K562 (cell line): ENCODE measurements at regions not wholly inside any gene's neighbourhood (a gene's known extent, or its start where the extent isn't known, plus 50 kb on each side); places are given as distances from the start of the nearest gene placed in this dataset.

Experiments used
- AFF4 ChIP-seq: sonication (generic); formaldehyde crosslinking; IDR thresholded peaks from 2 replicates; pipeline ENCODE4 v1.8.0; 2023; ENCODE audit warnings: mild to moderate bottlenecking, missing genetic modification reagents
- ARID3B ChIP-seq: fragments of 250-450 bp; sonication (Bioruptor Pico); IDR thresholded peaks from 2 replicates; pipeline ENCODE4 v1.4.0; 2020; ENCODE audit warnings: borderline replicate concordance
- BRCA1 ChIP-seq, 2 experiments: fragments of 450-650 bp in 1 of 2; sonication (generic) in 1 of 2; formaldehyde crosslinking in 1 of 2; IDR thresholded peaks; 2 replicates each; pipeline versions ENCODE4 v1.5.0 to v1.6.1; 2017 to 2020; ENCODE audit warnings: mild to moderate bottlenecking in 1 of 2, missing genetic modification reagents in 1 of 2
- CEBPB ChIP-seq: fragments of 450-650 bp; IDR thresholded peaks from 2 replicates; pipeline ENCODE4 v1.6.1; 2016; ENCODE audit warnings: missing genetic modification characterization, missing compliant biosample characterization
- CTCF ChIP-seq, 3 experiments: IDR thresholded peaks in 2 of 3; conservative IDR thresholded peaks in 1 of 3; 2 replicates each; pipeline ENCODE4 v1.5.1; 2011 to 2012; ENCODE audit warnings: low read length in 3 of 3, mild to moderate bottlenecking in 3 of 3, control low read depth in 2 of 3, improper control_type of control experiment in 1 of 3, inconsistent platforms in 1 of 3, low read depth in 1 of 3, mixed read lengths in 1 of 3, moderate library complexity in 1 of 3; ENCODE audit not compliant: insufficient read depth in 2 of 3
- HIVEP1 ChIP-seq: fragments of 250-450 bp; sonication (Bioruptor Pico); IDR thresholded peaks from 2 replicates; pipeline ENCODE4 v1.4.0; 2020; ENCODE audit warnings: mild to moderate bottlenecking
- HNRNPH1 ChIP-seq: fragments of 200-400 bp; formaldehyde crosslinking; optimal IDR thresholded peaks from 2 replicates; pipeline ENCODE3; 2017; ENCODE audit warnings: low read depth, mild to moderate bottlenecking, low read length, moderate library complexity
- HNRNPL ChIP-seq: fragments of 200-400 bp; formaldehyde crosslinking; IDR thresholded peaks from 2 replicates; pipeline ENCODE4 v1.6.1; 2017; ENCODE audit warnings: low read depth, mild to moderate bottlenecking, low read length
- NBN ChIP-seq: fragments of 450-650 bp; IDR thresholded peaks from 2 replicates; pipeline ENCODE4 v1.6.1; 2016; ENCODE audit warnings: low read depth, mild to moderate bottlenecking
- PTRF ChIP-seq: fragments of 450-650 bp; IDR thresholded peaks from 2 replicates; pipeline ENCODE4 v1.6.1; 2016; ENCODE audit warnings: mild to moderate bottlenecking, missing genetic modification characterization, missing compliant biosample characterization
- TRIM24 ChIP-seq, 2 experiments: fragments of 450-650 bp; IDR thresholded peaks; 2 replicates each; pipeline ENCODE4 v1.6.1; 2016
- USF1 ChIP-seq: sonication (generic); formaldehyde crosslinking; IDR thresholded peaks from 2 replicates; pipeline ENCODE4 v1.9.0; 2022; ENCODE audit warnings: mild to moderate bottlenecking, missing genetic modification reagents
- ZNF592 ChIP-seq: fragments of 450-650 bp; IDR thresholded peaks from 2 replicates; pipeline ENCODE4 v1.6.1; 2017; ENCODE audit warnings: antibody characterized with exemption, mild to moderate bottlenecking
- ZNF639 ChIP-seq, 2 experiments: fragments of 200-800 bp in 1 of 2; sonication (Bioruptor generic) in 1 of 2; sonication (generic) in 1 of 2; formaldehyde crosslinking in 1 of 2; IDR thresholded peaks in 1 of 2; conservative IDR thresholded peaks in 1 of 2; 2 replicates each; pipeline versions ENCODE4 v1.5.0 to v1.6.1; 2016 to 2020; ENCODE audit warnings: missing compliant biosample characterization in 1 of 2, missing genetic modification characterization in 1 of 2, missing genetic modification reagents in 1 of 2

- no peak for TF ChIP-seq CEBPB (tag)
- TF ChIP-seq PTRF (tag) = no peak
- TF ChIP-seq ARID3B (CRISPR knock-in tag) = no peak
- no peak for TF ChIP-seq HIVEP1 (CRISPR knock-in tag)
- no peak for TF ChIP-seq BRCA1 (IDR thresholded peaks at IDR 0.05)
- no peak for TF ChIP-seq BRCA1 (CRISPR knock-in tag; IDR thresholded peaks at IDR 0.05)
- TF ChIP-seq NBN = no peak
- no peak for TF ChIP-seq ZNF592
- TF ChIP-seq HNRNPH1 = no peak
- no peak for TF ChIP-seq CTCF (IDR thresholded peaks at IDR 0.05 in 2 of 3, conservative IDR thresholded peaks at IDR 0.05 in 1 of 3; ENCODE audit: insufficient read depth in 2 of 3, low read depth in 1 of 3, low read length in 3 of 3)
- TF ChIP-seq TRIM24 (IDR thresholded peaks at IDR 0.05) = no peak
- TF ChIP-seq ZNF639 (CRISPR knock-in tag; conservative IDR thresholded peaks at IDR 0.05 in 1 of 2, IDR thresholded peaks at IDR 0.05 in 1 of 2) = no peak
- no peak for TF ChIP-seq USF1 (CRISPR knock-in tag)
- no peak for TF ChIP-seq AFF4 (CRISPR knock-in tag)
- TF ChIP-seq HNRNPL = no peak
Measured at GRCh38 chr1:43077273-43077672, 94.8 kb downstream of the EBNA1BP2 start.
